ENCODE measurements at regions not wholly inside any gene's neighbourhood (a gene's known extent, or its start where the extent isn't known, plus 50 kb on each side); places are given as distances from the start of the nearest gene placed in this dataset.

DNA sequence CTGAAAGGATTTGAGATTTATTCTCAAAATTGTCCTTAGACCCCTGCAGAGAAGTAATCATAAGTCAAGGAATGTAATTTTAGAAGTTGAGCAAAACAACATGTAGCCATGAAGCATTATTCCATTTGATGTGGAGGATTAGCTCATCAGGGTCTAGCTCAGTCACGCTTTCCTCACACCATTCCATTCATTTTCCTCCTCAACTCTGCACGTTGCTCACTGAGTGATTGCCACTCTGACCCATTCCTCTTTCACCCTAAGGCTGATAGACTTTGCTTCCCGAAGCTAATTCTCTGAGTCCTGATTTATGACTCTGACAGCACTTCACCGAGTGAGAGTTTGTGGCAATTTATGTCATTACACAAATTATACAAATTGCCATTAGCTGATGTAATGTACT lies 820.6 kb upstream of the PIK3C3 start:
- Histone ChIP-seq H3K4me3 (no peak overlapping the region), H3K27ac (no peak overlapping the region), H3K4me1 (no peaks in the 10 kb centered on the region), H3K9me3 (no peaks in the 10 kb centered on the region), H3K36me3 (no peaks in the 10 kb centered on the region), H3K27me3 (no peaks in the 10 kb centered on the region)
- intact Hi-C loops (cut with DNase I), result no loop called here
- DNase-seq (no peak), ATAC-seq (no peak)
- 49 to 57% (median 55%) methylated on average over 4 of the region's 4 CpGs for WGBS, 4 donors
- TF ChIP-seq, protein P1, sequence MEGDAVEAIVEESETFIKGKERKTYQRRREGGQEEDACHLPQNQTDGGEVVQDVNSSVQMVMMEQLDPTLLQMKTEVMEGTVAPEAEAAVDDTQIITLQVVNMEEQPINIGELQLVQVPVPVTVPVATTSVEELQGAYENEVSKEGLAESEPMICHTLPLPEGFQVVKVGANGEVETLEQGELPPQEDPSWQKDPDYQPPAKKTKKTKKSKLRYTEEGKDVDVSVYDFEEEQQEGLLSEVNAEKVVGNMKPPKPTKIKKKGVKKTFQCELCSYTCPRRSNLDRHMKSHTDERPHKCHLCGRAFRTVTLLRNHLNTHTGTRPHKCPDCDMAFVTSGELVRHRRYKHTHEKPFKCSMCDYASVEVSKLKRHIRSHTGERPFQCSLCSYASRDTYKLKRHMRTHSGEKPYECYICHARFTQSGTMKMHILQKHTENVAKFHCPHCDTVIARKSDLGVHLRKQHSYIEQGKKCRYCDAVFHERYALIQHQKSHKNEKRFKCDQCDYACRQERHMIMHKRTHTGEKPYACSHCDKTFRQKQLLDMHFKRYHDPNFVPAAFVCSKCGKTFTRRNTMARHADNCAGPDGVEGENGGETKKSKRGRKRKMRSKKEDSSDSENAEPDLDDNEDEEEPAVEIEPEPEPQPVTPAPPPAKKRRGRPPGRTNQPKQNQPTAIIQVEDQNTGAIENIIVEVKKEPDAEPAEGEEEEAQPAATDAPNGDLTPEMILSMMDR (IDR thresholded peaks at IDR 0.05), result no peak
- no peak for TF ChIP-seq POLR2A (IDR thresholded peaks at IDR 0.05)

DNA sequence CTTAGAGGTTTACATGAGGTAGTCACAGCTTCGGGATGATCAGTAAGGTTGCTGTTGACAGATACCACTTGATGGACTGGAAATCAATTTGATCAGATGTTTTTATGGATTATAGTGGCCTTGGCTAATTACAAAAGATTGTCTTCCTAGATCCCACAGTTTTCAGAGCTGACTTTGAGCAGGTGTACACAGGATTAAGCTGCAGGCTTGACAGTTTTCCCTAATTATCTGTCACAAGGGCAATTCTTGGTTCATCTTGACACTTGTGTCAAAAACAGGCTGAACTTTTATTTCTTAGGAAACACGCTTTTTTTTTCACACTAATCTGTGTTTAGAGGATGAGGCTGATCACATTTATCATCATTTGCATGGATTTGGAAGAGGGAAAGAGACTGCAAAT lies 824.0 kb upstream of the PIK3C3 start:
- Histone ChIP-seq H3K27ac (no peak overlapping the region), H3K27me3 (no peaks in the 10 kb centered on the region), H3K4me3 (no peak overlapping the region), H3K36me3 (no peaks in the 10 kb centered on the region), H3K9me3 (no peaks in the 10 kb centered on the region), H3K4me1 (no peaks in the 10 kb centered on the region)
- WGBS, 4 donors, result 75 to 82% (median 77%) methylated on average over 2 of the region's 2 CpGs
- TF ChIP-seq, protein P1 (IDR thresholded peaks at IDR 0.05), result no peak
- no peak for TF ChIP-seq POLR2A (IDR thresholded peaks at IDR 0.05)
- ATAC-seq (no peak), DNase-seq (no peak)
- intact Hi-C loops (cut with DNase I), result no loop called here

DNA sequence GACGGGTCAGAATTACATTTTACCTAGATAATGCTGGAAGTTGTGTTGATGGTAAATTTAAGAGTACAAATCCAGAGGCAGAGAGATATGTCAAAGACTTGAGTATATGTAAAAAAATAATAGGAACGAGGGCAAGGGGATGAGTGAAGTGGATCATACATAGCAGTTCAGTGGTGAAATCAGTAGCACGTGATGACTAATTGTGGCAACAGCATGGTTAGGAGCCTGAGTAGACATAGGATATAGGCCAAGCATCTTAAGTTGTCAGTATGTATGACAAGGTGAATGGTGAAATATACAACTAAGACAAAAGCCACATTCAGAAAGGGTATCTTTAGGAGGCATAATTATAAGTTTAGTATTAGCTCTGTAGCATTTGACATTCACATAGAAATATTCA lies 826.5 kb upstream of the PIK3C3 start:
- no peaks in the 10 kb centered on the region for H3K27me3 ChIP-seq
- 72 to 80% (median 78%) methylated on average over 3 of the region's 3 CpGs for WGBS, 4 donors
- H3K9me3 ChIP-seq, result no peaks in the 10 kb centered on the region
- intact Hi-C loops (cut with DNase I), result no loop called here
- no peak overlapping the region for H3K4me3 ChIP-seq
- no peak for ATAC-seq
- no peaks in the 10 kb centered on the region for H3K36me3 ChIP-seq
- no peaks in the 10 kb centered on the region for H3K4me1 ChIP-seq
- TF ChIP-seq, protein P1 (IDR thresholded peaks at IDR 0.05), result no peak
- no peak for TF ChIP-seq POLR2A (IDR thresholded peaks at IDR 0.05)
- H3K27ac ChIP-seq, result no peak overlapping the region
- no peak for DNase-seq

DNA sequence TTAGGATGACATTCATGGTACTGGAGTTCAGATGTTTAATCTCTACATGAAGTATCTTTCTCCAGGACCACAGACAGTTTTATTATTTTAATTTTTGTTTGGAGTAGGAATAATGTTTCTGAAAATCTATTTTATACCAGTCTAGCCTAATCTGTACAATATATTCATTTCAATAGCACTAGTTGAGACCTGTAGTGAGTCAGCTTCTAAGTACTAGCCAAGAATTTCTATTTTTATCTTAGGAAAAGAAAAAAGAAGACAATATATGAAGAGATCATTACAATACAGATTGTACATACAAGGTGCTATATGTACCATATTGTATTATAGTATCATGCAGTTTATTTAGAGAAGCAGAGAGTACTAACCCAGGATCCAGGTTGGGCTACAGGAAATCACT lies 826.9 kb upstream of the PIK3C3 start:
- no peaks in the 10 kb centered on the region for H3K27me3 ChIP-seq
- no peak overlapping the region for H3K4me3 ChIP-seq
- TF ChIP-seq, protein P1 (IDR thresholded peaks at IDR 0.05), result no peak
- no peak for TF ChIP-seq POLR2A (IDR thresholded peaks at IDR 0.05)
- DNase-seq, result no peak
- intact Hi-C loops (cut with DNase I), result no loop called here
- no peak for ATAC-seq
- no peak overlapping the region for H3K27ac ChIP-seq
- H3K36me3 ChIP-seq, result no peaks in the 10 kb centered on the region
- no peaks in the 10 kb centered on the region for H3K4me1 ChIP-seq
- H3K9me3 ChIP-seq, result peaks cover 0 to 3% (median 0%) of the 10 kb centered on the region in 12 donors
